22Rv1 (cell line): ENCODE measurements at regions not wholly inside any gene's neighbourhood (a gene's known extent, or its start where the extent isn't known, plus 50 kb on each side); places are given as distances from the start of the nearest gene placed in this dataset.

ENCODE experiments used
- ZFX ChIP-seq: fragments of 450-650 bp; IDR thresholded peaks from 2 replicates; pipeline ENCODE4 v1.6.1; 2017; ENCODE audit warnings: antibody characterized with exemption, borderline replicate concordance
- TF ChIP-seq, protein P1 (sequence below): fragments of 450-650 bp; IDR thresholded peaks from 2 replicates; pipeline ENCODE4 v1.5.1; 2017; ENCODE audit warnings: mild to moderate bottlenecking

DNA sequence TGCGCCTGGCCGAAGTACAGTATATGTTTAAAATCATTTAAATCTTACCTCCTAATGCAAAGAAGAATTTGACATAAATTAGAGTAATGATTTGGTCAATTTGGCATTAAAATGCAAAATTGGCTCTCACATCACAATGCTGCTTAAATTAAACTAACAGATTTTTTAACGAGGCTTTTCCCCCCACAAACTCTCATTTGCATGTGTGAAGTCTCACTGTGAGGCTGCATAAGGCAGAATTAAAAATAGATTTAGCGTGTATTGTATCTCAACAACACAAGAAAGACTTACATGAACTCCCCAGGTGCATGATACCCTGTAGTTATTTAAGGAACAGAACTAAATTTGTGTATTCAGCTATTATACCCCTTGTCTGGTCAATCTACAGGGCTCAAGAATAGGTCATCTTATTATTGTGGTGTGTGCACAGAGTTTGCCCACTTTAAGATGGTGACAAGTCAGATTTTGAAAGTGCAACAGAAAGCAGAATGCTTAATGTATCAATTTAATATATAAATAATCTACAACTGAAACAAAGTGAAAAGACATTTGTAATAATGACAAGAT is 897.9 kb downstream of the EPHA3 start:
- TF ChIP-seq, protein P1, sequence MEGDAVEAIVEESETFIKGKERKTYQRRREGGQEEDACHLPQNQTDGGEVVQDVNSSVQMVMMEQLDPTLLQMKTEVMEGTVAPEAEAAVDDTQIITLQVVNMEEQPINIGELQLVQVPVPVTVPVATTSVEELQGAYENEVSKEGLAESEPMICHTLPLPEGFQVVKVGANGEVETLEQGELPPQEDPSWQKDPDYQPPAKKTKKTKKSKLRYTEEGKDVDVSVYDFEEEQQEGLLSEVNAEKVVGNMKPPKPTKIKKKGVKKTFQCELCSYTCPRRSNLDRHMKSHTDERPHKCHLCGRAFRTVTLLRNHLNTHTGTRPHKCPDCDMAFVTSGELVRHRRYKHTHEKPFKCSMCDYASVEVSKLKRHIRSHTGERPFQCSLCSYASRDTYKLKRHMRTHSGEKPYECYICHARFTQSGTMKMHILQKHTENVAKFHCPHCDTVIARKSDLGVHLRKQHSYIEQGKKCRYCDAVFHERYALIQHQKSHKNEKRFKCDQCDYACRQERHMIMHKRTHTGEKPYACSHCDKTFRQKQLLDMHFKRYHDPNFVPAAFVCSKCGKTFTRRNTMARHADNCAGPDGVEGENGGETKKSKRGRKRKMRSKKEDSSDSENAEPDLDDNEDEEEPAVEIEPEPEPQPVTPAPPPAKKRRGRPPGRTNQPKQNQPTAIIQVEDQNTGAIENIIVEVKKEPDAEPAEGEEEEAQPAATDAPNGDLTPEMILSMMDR = no peak
- TF ChIP-seq ZFX = no peak
